SK-N-SH (cell line): ENCODE measurements at regions not wholly inside any gene's neighbourhood (a gene's known extent, or its start where the extent isn't known, plus 50 kb on each side); places are given as distances from the start of the nearest gene placed in this dataset.

Experiments
- CTCF ChIA-PET: fragments of 300-600, 350-600 bp; formaldehyde crosslinking; extraction: SDS; loops from one replicate; lab custom pipeline; 2021; lab: Yijun Ruan, JAX
- POLR2A ChIA-PET: fragments of 350-600 bp; sonication (Branson Sonifier 250); formaldehyde crosslinking; extraction: SDS; loops from one replicate; lab custom pipeline; 2020; ENCODE audit warnings: antibody characterized with exemption, inconsistent platforms; lab: Yijun Ruan, JAX
- DNase-seq: peaks from one replicate; pipeline ENCODE4 v3.0.0; 2012
- H2AFZ ChIP-seq: fragments of 200-600 bp; sonication (generic); 2 replicates; pipeline ENCODE4 v1.8.1; 2016; ENCODE audit warnings: antibody characterized with exemption, mild to moderate bottlenecking, low read depth
- H3F3A ChIP-seq: fragments of 200-600 bp; sonication (generic); replicated peaks from 2 replicates; pipeline ENCODE3; 2016; ENCODE audit warnings: antibody characterized with exemption, mild to moderate bottlenecking; ENCODE audit not compliant: insufficient read depth
- H3K27ac ChIP-seq, 2 experiments: fragments of 200-500 bp in 1 of 2; fragments of 200-600 bp in 1 of 2; sonication (Bioruptor generic) in 1 of 2; sonication (generic), shearing (Covaris generic) in 1 of 2; 2 replicates each; pipeline versions ENCODE4 v1.5.1 to v1.6.1; 2014 to 2016; ENCODE audit warnings: low read depth in 2 of 2, inconsistent platforms in 1 of 2, low read length in 1 of 2, mild to moderate bottlenecking in 1 of 2, mixed read lengths in 1 of 2
- H3K27me3 ChIP-seq: fragments of 200-600 bp; sonication (generic), shearing (Covaris generic); 2 replicates; pipeline ENCODE4 v1.6.1; 2016; ENCODE audit warnings: mixed run types; ENCODE audit not compliant: insufficient read depth
- H3K36me3 ChIP-seq, 2 experiments: fragments of 200-500 bp in 1 of 2; fragments of 200-600 bp in 1 of 2; sonication (Bioruptor generic) in 1 of 2; sonication (generic) in 1 of 2; replicated peaks in 1 of 2; 2 replicates each; pipeline versions ENCODE3 to v1.5.1; 2014 to 2016; ENCODE audit warnings: low read length in 1 of 2, mild to moderate bottlenecking in 1 of 2; ENCODE audit not compliant: insufficient read depth in 2 of 2, control insufficient read depth in 1 of 2
- H3K4me1 ChIP-seq, 2 experiments: fragments of 200-500 bp in 1 of 2; fragments of 200-600 bp in 1 of 2; sonication (Bioruptor generic) in 1 of 2; sonication (generic), shearing (Covaris generic) in 1 of 2; 2 replicates each; pipeline versions ENCODE4 v1.5.1 to v1.6.1; 2014 to 2016; ENCODE audit warnings: low read depth in 1 of 2, low read length in 1 of 2, mixed run types in 1 of 2; ENCODE audit not compliant: insufficient read depth in 2 of 2, control insufficient read depth in 1 of 2
- H3K4me2 ChIP-seq: fragments of 200-600 bp; sonication (generic), shearing (Covaris generic); 2 replicates; pipeline ENCODE4 v1.6.1; 2017; ENCODE audit warnings: mixed run types
- H3K4me3 ChIP-seq, 2 experiments: fragments of 200-500 bp in 1 of 2; fragments of 200-600 bp in 1 of 2; sonication (Bioruptor generic) in 1 of 2; sonication (generic), shearing (Covaris generic) in 1 of 2; 2 replicates each; pipeline versions ENCODE4 v1.5.1 to v1.8.1; 2014 to 2016; ENCODE audit warnings: low read depth in 2 of 2, inconsistent platforms in 1 of 2, low read length in 1 of 2, mild to moderate bottlenecking in 1 of 2, mixed read lengths in 1 of 2, moderate library complexity in 1 of 2
- H3K79me2 ChIP-seq: fragments of 200-600 bp; sonication (generic); 2 replicates; pipeline ENCODE4 v1.8.1; 2017; ENCODE audit warnings: mild to moderate bottlenecking; ENCODE audit not compliant: insufficient read depth
- H3K9ac ChIP-seq: fragments of 200-600 bp; sonication (generic); 2 replicates; pipeline ENCODE4 v1.6.1; 2017; ENCODE audit warnings: mixed run types
- H3K9me2 ChIP-seq: fragments of 200-600 bp; sonication (generic); 2 replicates; pipeline ENCODE4 v1.6.1; 2017; ENCODE audit warnings: mixed run types
- H3K9me3 ChIP-seq: fragments of 200-600 bp; sonication (generic); 2 replicates; pipeline ENCODE4 v1.6.1; 2017; ENCODE audit warnings: mixed run types, mild to moderate bottlenecking, moderate library complexity
- H4K20me1 ChIP-seq: fragments of 200-600 bp; sonication (generic); 2 replicates; pipeline ENCODE4 v1.6.1; 2017; ENCODE audit warnings: mild to moderate bottlenecking, mixed run types; ENCODE audit not compliant: insufficient read depth
- CTCF ChIP-seq: fragments of 200-600 bp; sonication (generic); IDR thresholded peaks from 2 replicates; pipeline ENCODE4 v1.6.1; 2017; ENCODE audit warnings: antibody characterized with exemption, mild to moderate bottlenecking, moderate library complexity
- EP300 ChIP-seq, 2 experiments: IDR thresholded peaks; 2 replicates each; pipeline versions ENCODE4 v1.4.0 to v1.6.1; 2012; ENCODE audit warnings: borderline replicate concordance in 1 of 2, low read depth in 1 of 2, low read length in 1 of 2
- GATA2 ChIP-seq: sonication (generic); formaldehyde crosslinking; IDR thresholded peaks from 2 replicates; pipeline ENCODE4 v1.5.0; 2020; ENCODE audit warnings: mild to moderate bottlenecking, missing genetic modification reagents
- IRF3 ChIP-seq: fragments of 150-350 bp; IDR thresholded peaks from 2 replicates; pipeline ENCODE4 v1.6.1; 2016; ENCODE audit warnings: mild to moderate bottlenecking, low read depth, low read length
- JUND ChIP-seq: IDR thresholded peaks from 2 replicates; pipeline ENCODE4 v1.4.0; 2012
- MAX ChIP-seq: IDR thresholded peaks from 2 replicates; pipeline ENCODE4 v1.4.0; 2012; ENCODE audit warnings: low read depth
- MXI1 ChIP-seq: IDR thresholded peaks from 2 replicates; pipeline ENCODE4 v1.6.1; 2012; ENCODE audit warnings: mild to moderate bottlenecking, low read depth, low read length, improper control_type of control experiment
- NFIC ChIP-seq: IDR thresholded peaks from 2 replicates; pipeline ENCODE4 v1.4.0; 2012; ENCODE audit warnings: borderline replicate concordance
- SIN3A ChIP-seq: IDR thresholded peaks from 2 replicates; pipeline ENCODE4 v1.6.1; 2012; ENCODE audit warnings: low read depth, mild to moderate bottlenecking, low read length, moderate library complexity, borderline replicate concordance
- SMC3 ChIP-seq: IDR thresholded peaks from 2 replicates; pipeline ENCODE4 v1.6.1; 2012; ENCODE audit warnings: low read depth, low read length, improper control_type of control experiment
- TCF12 ChIP-seq: IDR thresholded peaks from 2 replicates; pipeline ENCODE4 v1.4.0; 2012
- YY1 ChIP-seq: IDR thresholded peaks from 2 replicates; pipeline ENCODE4 v1.4.0; 2012; ENCODE audit warnings: low read depth, mild to moderate bottlenecking
- WGBS: methylation state at CpG from one replicate; pipeline ENCODE4 v1.1.6; 2017; ENCODE audit warnings: low lambda C conversion rate; 5-methylcytosine and 5-hydroxymethylcytosine counted together
- TF ChIP-seq, protein P1 (sequence below): IDR thresholded peaks from 2 replicates; pipeline ENCODE4; 2012

- Histone ChIP-seq H3K36me3 (no peaks in the 10 kb centered on the region), H3K4me3 (no peak overlapping the region), H3F3A (no peaks in the 10 kb centered on the region), H3K9me3 (no peaks in the 10 kb centered on the region), H3K27me3 (no peaks in the 10 kb centered on the region), H3K9me2 (no peaks in the 10 kb centered on the region), H3K79me2 (no peaks in the 10 kb centered on the region), H3K4me2 (no peak overlapping the region), H3K9ac (no peak overlapping the region), H2AFZ (no peak overlapping the region), H3K4me1 (no peaks in the 10 kb centered on the region), H3K27ac (no peak overlapping the region), H4K20me1 (no peaks in the 10 kb centered on the region)
- DNase-seq: no peak
- TF ChIP-seq SIN3A (no peak), NFIC (no peak), EP300 (IDR thresholded peaks at IDR 0.05; ENCODE audit: borderline replicate concordance in 1 of 2, low read depth in 1 of 2, low read length in 1 of 2) (no peak), GATA2 (no peak), CTCF (no peak)
- 2% methylated on average over 4 of the region's 4 CpGs for WGBS
- ChIA-PET CTCF (no interaction called here), POLR2A (no interaction called here)
Observed at GRCh38 chr6:76466286-76466685, 393.8 kb upstream of the IMPG1 start.

- H3K27ac ChIP-seq: no peak overlapping the region
Observed at GRCh38 chr6:76465410-76465809, 392.9 kb upstream of the IMPG1 start.

DNA sequence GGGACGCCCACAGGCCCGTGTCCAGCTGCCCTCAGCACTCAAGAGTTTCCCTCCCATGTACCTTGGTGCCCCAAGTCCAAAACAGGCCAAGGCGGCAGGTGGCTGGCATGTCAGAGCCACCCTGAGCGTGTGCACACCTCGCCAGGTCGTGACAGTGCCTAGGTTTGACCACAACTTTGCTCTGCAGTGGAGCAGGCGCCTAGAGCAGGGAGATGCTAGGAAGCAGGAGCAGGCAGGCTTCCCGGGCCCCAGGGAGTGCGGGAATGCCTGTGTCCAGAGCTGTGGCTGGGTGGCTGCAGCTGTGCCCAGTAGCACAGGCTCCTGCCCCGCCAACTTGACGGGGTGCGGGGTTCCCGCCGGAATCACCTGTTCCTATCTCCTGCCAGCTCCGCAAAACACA, 380.8 kb upstream of the IMPG1 start:
- no peaks in the 10 kb centered on the region for H3F3A ChIP-seq
- no peaks in the 10 kb centered on the region for H3K9me2 ChIP-seq
- no peak overlapping the region for H3K4me3 ChIP-seq
- H3K79me2 ChIP-seq: no peaks in the 10 kb centered on the region
- CTCF ChIA-PET: no interaction called here
- H3K9me3 ChIP-seq: no peaks in the 10 kb centered on the region
- no peak for DNase-seq
- no peak overlapping the region for H3K27ac ChIP-seq
- peaks cover 0 to 2% of the 10 kb centered on the region in 2 experiments; a peak in 1 of 4 replicates for H3K4me1 ChIP-seq
- no peak overlapping the region for H3K9ac ChIP-seq
- H3K27me3 ChIP-seq: 0 out of 2 replicates have a peak, but pooled peaks cover 4% of the 10 kb centered on the region
- POLR2A ChIA-PET: no interaction called here
- no peak for TF ChIP-seq TCF12
- TF ChIP-seq SMC3: no peak
- TF ChIP-seq GATA2: no peak
- TF ChIP-seq MAX: no peak
- TF ChIP-seq, protein P1, sequence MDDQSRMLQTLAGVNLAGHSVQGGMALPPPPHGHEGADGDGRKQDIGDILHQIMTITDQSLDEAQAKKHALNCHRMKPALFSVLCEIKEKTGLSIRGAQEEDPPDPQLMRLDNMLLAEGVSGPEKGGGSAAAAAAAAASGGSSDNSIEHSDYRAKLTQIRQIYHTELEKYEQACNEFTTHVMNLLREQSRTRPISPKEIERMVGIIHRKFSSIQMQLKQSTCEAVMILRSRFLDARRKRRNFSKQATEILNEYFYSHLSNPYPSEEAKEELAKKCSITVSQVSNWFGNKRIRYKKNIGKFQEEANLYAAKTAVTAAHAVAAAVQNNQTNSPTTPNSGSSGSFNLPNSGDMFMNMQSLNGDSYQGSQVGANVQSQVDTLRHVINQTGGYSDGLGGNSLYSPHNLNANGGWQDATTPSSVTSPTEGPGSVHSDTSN: no peak
- no peak for TF ChIP-seq IRF3
- no peak for TF ChIP-seq JUND
- no peak for TF ChIP-seq YY1
- no peak for TF ChIP-seq CTCF
- H3K36me3 ChIP-seq: no peaks in the 10 kb centered on the region
- 0% methylated on average over 1 of the region's 15 CpGs for WGBS
- no peaks in the 10 kb centered on the region for H4K20me1 ChIP-seq
- H2AFZ ChIP-seq: no peak overlapping the region
- no peak overlapping the region for H3K4me2 ChIP-seq

More at GRCh38 chr6:76465410-76465809, 392.9 kb upstream of the IMPG1 start:
- no peaks in the 10 kb centered on the region for H3K27me3 ChIP-seq
- no peak overlapping the region for H3K4me3 ChIP-seq
- POLR2A ChIA-PET: no interaction called here
- H2AFZ ChIP-seq: no peak overlapping the region
- no peak for DNase-seq
- no peaks in the 10 kb centered on the region for H3F3A ChIP-seq
- H3K9me2 ChIP-seq: no peaks in the 10 kb centered on the region
- no peaks in the 10 kb centered on the region for H4K20me1 ChIP-seq
- CTCF ChIA-PET: no interaction called here
- H3K4me1 ChIP-seq: no peaks in the 10 kb centered on the region
- no peaks in the 10 kb centered on the region for H3K9me3 ChIP-seq
- no peaks in the 10 kb centered on the region for H3K79me2 ChIP-seq
- H3K36me3 ChIP-seq: no peaks in the 10 kb centered on the region
- H3K4me2 ChIP-seq: no peak overlapping the region
- H3K9ac ChIP-seq: no peak overlapping the region
- no peak for TF ChIP-seq GATA2
- no peak for TF ChIP-seq MXI1
- TF ChIP-seq, protein P1: no peak
